OCI-LY7 (cell line): ENCODE measurements at regions not wholly inside any gene's neighbourhood (a gene's known extent, or its start where the extent isn't known, plus 50 kb on each side); places are given as distances from the start of the nearest gene placed in this dataset.
"Not testable (repeated sequence)": the region's sequence is repeated elsewhere in the genome, so short reads cannot be mapped to it uniquely, and the experiment has no call there.

ENCODE experiments used
- BruUV-seq: library from RNA; stranded (reverse); fragments of 400-500 nt; replicated peaks from 2 replicates; lab custom pipeline; 2021; lab: Mats Ljungman, UMichigan
- CTCF ChIA-PET: fragments of 300-600 bp; sonication (Branson Sonifier 250); formaldehyde crosslinking; loops from one replicate; lab custom pipeline; 2022; ENCODE audit warnings: antibody characterized with exemption; ENCODE audit not compliant: unreplicated experiment; lab: Charles Lee
- POLR2A ChIA-PET: fragments of 300-600 bp; sonication (Branson Sonifier 250); formaldehyde crosslinking; loops from one replicate; lab custom pipeline; 2022; ENCODE audit warnings: antibody characterized with exemption; lab: Charles Lee
- DNase-seq: peaks from one replicate; pipeline ENCODE4 v3.0.0-alpha.2; 2015; ENCODE audit warnings: low spot score
- H2AFZ ChIP-seq: fragments of 200-600 bp; sonication (generic), shearing (Covaris generic); 2 replicates; pipeline ENCODE4 v1.6.1; 2014; ENCODE audit warnings: mild to moderate bottlenecking, antibody characterized with exemption, low read length, moderate library complexity
- H3K27ac ChIP-seq: fragments of 200-600 bp; sonication (generic); 2 replicates; pipeline ENCODE4 v1.5.1; 2014; ENCODE audit warnings: mixed run types, low read depth, mild to moderate bottlenecking, moderate library complexity, low read length, inconsistent platforms; ENCODE audit not compliant: poor library complexity, severe bottlenecking
- H3K36me3 ChIP-seq: fragments of 200-600 bp; sonication (generic); 2 replicates; pipeline ENCODE4 v1.6.1; 2014; ENCODE audit warnings: mild to moderate bottlenecking, antibody characterized with exemption, low read length, moderate library complexity, mixed read lengths; ENCODE audit not compliant: insufficient read depth
- H3K4me1 ChIP-seq: fragments of 200-600 bp; sonication (generic); 2 replicates; pipeline ENCODE4 v1.5.1; 2014; ENCODE audit warnings: mild to moderate bottlenecking, low read length; ENCODE audit not compliant: insufficient read depth, poor library complexity, severe bottlenecking
- H3K4me2 ChIP-seq: fragments of 200-600 bp; sonication (generic); 2 replicates; pipeline ENCODE4 v1.6.1; 2014; ENCODE audit warnings: mild to moderate bottlenecking, low read length
- H3K4me3 ChIP-seq: fragments of 200-600 bp; sonication (generic); 2 replicates; pipeline ENCODE4 v1.5.1; 2014; ENCODE audit warnings: mild to moderate bottlenecking, low read depth, low read length; ENCODE audit not compliant: poor library complexity, severe bottlenecking
- H3K79me2 ChIP-seq: fragments of 200-600 bp; sonication (generic); 2 replicates; pipeline ENCODE4 v1.6.1; 2016; ENCODE audit warnings: low read depth, mild to moderate bottlenecking, low read length, moderate library complexity, mixed read lengths; ENCODE audit not compliant: insufficient read depth
- H3K9me2 ChIP-seq: fragments of 200-600 bp; sonication (generic); 2 replicates; pipeline ENCODE4 v1.6.1; 2016; ENCODE audit warnings: mild to moderate bottlenecking, low read length, mixed read lengths; ENCODE audit not compliant: insufficient read depth
- H3K9me3 ChIP-seq: fragments of 200-600 bp; sonication (generic); 2 replicates; pipeline ENCODE4 v1.6.1; 2014; ENCODE audit warnings: mild to moderate bottlenecking, mixed run types, low read length, mixed read lengths
- H4K20me1 ChIP-seq: fragments of 200-600 bp; sonication (generic); 2 replicates; pipeline ENCODE4 v1.6.1; 2014; ENCODE audit warnings: mild to moderate bottlenecking, antibody characterized with exemption, low read length, moderate library complexity, mixed read lengths; ENCODE audit not compliant: insufficient read depth
- intact Hi-C: fragments of 100-400 bp; cut with micrococcal nuclease; formaldehyde crosslinking; loops from one replicate; pipeline ENCODE4 v1.10.0; 2022; ENCODE audit not compliant: unreplicated experiment

GRCh38 chr5:34244281-34245031 is 201.4 kb upstream of the C1QTNF3 start:
- Histone ChIP-seq H3K27ac (peak overlapping the region; percentile 79), H3K4me2 (peak overlapping the region; percentile 54; the same call in 1 of the 2 replicates), H3K79me2 (peaks cover 20% of the 10 kb centered on the region; the same call in 1 of the 2 replicates), H3K4me3 (peak overlapping the region; percentile 66)
- H3K36me3 ChIP-seq, H3K9me3 ChIP-seq, H3K4me1 ChIP-seq, intact Hi-C loops, BruUV-seq, CTCF ChIA-PET, H3K9me2 ChIP-seq, H2AFZ ChIP-seq, H4K20me1 ChIP-seq: not testable (repeated sequence)
- peak; percentile 75 for DNase-seq
- POLR2A ChIA-PET = interaction anchor here (0.6 kb wide), 1 partner anchor 329 kb away, joined by 4 read pairs; no protein-coding TSS in a partner anchor

- H3K9me3 ChIP-seq, DNase-seq, BruUV-seq, POLR2A ChIA-PET, H2AFZ ChIP-seq, H3K4me2 ChIP-seq, H3K36me3 ChIP-seq, H3K9me2 ChIP-seq, H4K20me1 ChIP-seq, CTCF ChIA-PET, H3K4me1 ChIP-seq, intact Hi-C loops: not testable (repeated sequence)
- peaks cover 20% of the 10 kb centered on the region; the same call in 1 of the 2 replicates for H3K79me2 ChIP-seq
- H3K27ac ChIP-seq = peak overlapping the region; percentile 49
- H3K4me3 ChIP-seq = peak overlapping the region; percentile 49
Measured at GRCh38 chr5:34245032-34245394, 202.0 kb upstream of the C1QTNF3 start.

- intact Hi-C loops, H3K4me1 ChIP-seq, DNase-seq, H3K9me2 ChIP-seq, CTCF ChIA-PET, H3K9me3 ChIP-seq, H3K36me3 ChIP-seq, H4K20me1 ChIP-seq, BruUV-seq: not testable (repeated sequence)
- peak overlapping the region; percentile 81 for H3K4me2 ChIP-seq
- POLR2A ChIA-PET = interaction anchor here (0.8 kb wide), 1 partner anchor 26 kb away, joined by 3 read pairs; no protein-coding TSS in a partner anchor
- H3K4me3 ChIP-seq = peak overlapping the region; percentile 66
- H2AFZ ChIP-seq = peak overlapping the region; percentile 64; the same call in 1 of the 2 replicates
- H3K79me2 ChIP-seq = peaks cover 17% of the 10 kb centered on the region; the same call in 1 of the 2 replicates
- H3K27ac ChIP-seq = peak overlapping the region; percentile 53
Measured at GRCh38 chr5:34245813-34246212, 202.8 kb upstream of the C1QTNF3 start.

- H2AFZ ChIP-seq, H3K27ac ChIP-seq, POLR2A ChIA-PET, H3K9me3 ChIP-seq, H3K36me3 ChIP-seq, BruUV-seq, H3K79me2 ChIP-seq, H4K20me1 ChIP-seq, intact Hi-C loops, DNase-seq, H3K4me3 ChIP-seq, CTCF ChIA-PET, H3K4me2 ChIP-seq, H3K9me2 ChIP-seq, H3K4me1 ChIP-seq: not testable (repeated sequence)
Measured at GRCh38 chr5:34258598-34258997, 215.6 kb upstream of the C1QTNF3 start.

GRCh38 chr5:34261020-34261419 is 218.0 kb upstream of the C1QTNF3 start:
- H3K27ac ChIP-seq, H3K36me3 ChIP-seq, H3K9me3 ChIP-seq, CTCF ChIA-PET, POLR2A ChIA-PET, H4K20me1 ChIP-seq, H3K4me2 ChIP-seq, intact Hi-C loops, BruUV-seq, DNase-seq, H3K9me2 ChIP-seq, H3K4me1 ChIP-seq, H2AFZ ChIP-seq, H3K79me2 ChIP-seq, H3K4me3 ChIP-seq: not testable (repeated sequence)

GRCh38 chr5:34266151-34266550 is 223.1 kb upstream of the C1QTNF3 start:
- POLR2A ChIA-PET, H3K9me2 ChIP-seq, H3K4me1 ChIP-seq, DNase-seq, H3K36me3 ChIP-seq, H4K20me1 ChIP-seq, intact Hi-C loops, H3K4me2 ChIP-seq, H2AFZ ChIP-seq, CTCF ChIA-PET, H3K9me3 ChIP-seq, H3K27ac ChIP-seq, H3K79me2 ChIP-seq, BruUV-seq, H3K4me3 ChIP-seq: not testable (repeated sequence)
